GM18505 (cell line): ENCODE measurements at regions not wholly inside any gene's neighbourhood (a gene's known extent, or its start where the extent isn't known, plus 50 kb on each side); places are given as distances from the start of the nearest gene placed in this dataset.
"Not testable (repeated sequence)": the region's sequence is repeated elsewhere in the genome, so short reads cannot be mapped to it uniquely, and the experiment has no call there.

ENCODE experiments used
- ATAC-seq: cut with Tn5 transposase; IDR thresholded peaks from one replicate; pipeline ENCODE4 v1.9.1; 2021; ENCODE audit not compliant: unreplicated experiment
- POLR2A ChIP-seq: IDR thresholded peaks from 4 replicates; pipeline ENCODE4 v1.6.1; 2011; ENCODE audit warnings: borderline replicate concordance; ENCODE audit not compliant: insufficient read depth, insufficient read length; ENCODE audit errors: extremely low read depth

- no peak for ATAC-seq
- no peak for TF ChIP-seq POLR2A
Observed at GRCh38 chr12:11998944-11999315, 71.8 kb upstream of the BCL2L14 start.

- TF ChIP-seq POLR2A = no peak
- ATAC-seq = no peak
Observed at GRCh38 chr12:12003609-12004008, 67.1 kb upstream of the BCL2L14 start.

GRCh38 chr12:12004524-12004923, 66.2 kb upstream of the BCL2L14 start:
- TF ChIP-seq POLR2A = no peak

GRCh38 chr12:12007001-12007712, 63.6 kb upstream of the BCL2L14 start:
- ATAC-seq = no peak
- no peak for TF ChIP-seq POLR2A

More at GRCh38 chr12:12004524-12004923, 66.2 kb upstream of the BCL2L14 start:
- no peak for ATAC-seq

- no peak for TF ChIP-seq POLR2A
- no peak for ATAC-seq
Observed at GRCh38 chr12:12007713-12008231, 63.0 kb upstream of the BCL2L14 start.

- no peak for TF ChIP-seq POLR2A
- ATAC-seq = no peak
Observed at GRCh38 chr12:12008232-12008850, 62.4 kb upstream of the BCL2L14 start.

- TF ChIP-seq POLR2A = no peak
- peak; percentile 39 for ATAC-seq
Observed at GRCh38 chr12:12008931-12009611, 61.7 kb upstream of the BCL2L14 start.

GRCh38 chr12:12009749-12010276, 60.9 kb upstream of the BCL2L14 start:
- ATAC-seq = not testable (repeated sequence)

GRCh38 chr12:12010277-12011039, 60.3 kb upstream of the BCL2L14 start:
- peak; percentile 54 for ATAC-seq
- no peak for TF ChIP-seq POLR2A

GRCh38 chr12:12011880-12012260, 58.9 kb upstream of the BCL2L14 start:
- no peak for ATAC-seq
- TF ChIP-seq POLR2A = no peak

GRCh38 chr12:12015073-12015685, 55.6 kb upstream of the BCL2L14 start:
- no peak for ATAC-seq
- no peak for TF ChIP-seq POLR2A

- TF ChIP-seq POLR2A = no peak
- no peak for ATAC-seq
Observed at GRCh38 chr12:12016284-12017100, 54.2 kb upstream of the BCL2L14 start.
